ENCODE measurements at regions not wholly inside any gene's neighbourhood (a gene's known extent, or its start where the extent isn't known, plus 50 kb on each side); places are given as distances from the start of the nearest gene placed in this dataset.

- Histone ChIP-seq H3K79me2 (ENCODE audit: low read depth) (no peaks in the 10 kb centered on the region), H3K4me1 (no peaks in the 10 kb centered on the region), H4K20me1 (ENCODE audit: low read depth) (no peaks in the 10 kb centered on the region), H2AFZ (replicated peaks) (no peak overlapping the region), H3K9me3 (ENCODE audit: low read depth) (no peaks in the 10 kb centered on the region), H3K4me2 (no peak overlapping the region), H3K9ac (no peak overlapping the region), H3K27me3 (no peaks in the 10 kb centered on the region), H3F3A (ENCODE audit: low read depth) (no peaks in the 10 kb centered on the region), H3K36me3 (no peaks in the 10 kb centered on the region), H3K4me3 (no peak overlapping the region), H3K27ac (no peak overlapping the region)
- peaks cover 28% of the 10 kb centered on the region for H3K9me3 Mint-ChIP-seq
- H3K36me3 Mint-ChIP-seq: no peaks in the 10 kb centered on the region
- peaks cover under 1% of the 10 kb centered on the region for H3K4me1 Mint-ChIP-seq
- peaks cover 12% of the 10 kb centered on the region for H3K27me3 Mint-ChIP-seq (ENCODE audit: insufficient read depth, low read depth)
- TF ChIP-seq EZH2 (IDR thresholded peaks at IDR 0.05) (no peak), EZH2phosphoT487 (IDR thresholded peaks at IDR 0.05) (no peak), CTCF (IDR thresholded peaks at IDR 0.05) (no peak)
- H3K27ac Mint-ChIP-seq: no peak overlapping the region
- no peak for DNase-seq (ENCODE audit: low spot score)
- no peak overlapping the region for H3K4me3 Mint-ChIP-seq
Observed at GRCh38 chr2:223196331-223196730, 144.3 kb downstream of the KCNE4 start.

GRCh38 chr2:223197046-223197445 lies 145.1 kb downstream of the KCNE4 start:
- no peak overlapping the region for H3K9ac ChIP-seq
- Mint-ChIP-seq H3K9me3 (peaks cover 26% of the 10 kb centered on the region), H3K4me1 (no peaks in the 10 kb centered on the region), H3K27ac (no peak overlapping the region), H3K36me3 (no peaks in the 10 kb centered on the region), H3K27me3 (ENCODE audit: insufficient read depth, low read depth) (peaks cover 11% of the 10 kb centered on the region), H3K4me3 (no peak overlapping the region)
- H3K4me2 ChIP-seq: no peak overlapping the region
- H3K27me3 ChIP-seq: no peaks in the 10 kb centered on the region
- no peaks in the 10 kb centered on the region for H4K20me1 ChIP-seq (ENCODE audit: low read depth)
- H2AFZ ChIP-seq (replicated peaks): no peak overlapping the region
- TF ChIP-seq EZH2phosphoT487 (IDR thresholded peaks at IDR 0.05) (no peak), EZH2 (IDR thresholded peaks at IDR 0.05) (no peak), CTCF (IDR thresholded peaks at IDR 0.05) (no peak)
- H3F3A ChIP-seq (ENCODE audit: low read depth): no peaks in the 10 kb centered on the region
- no peak for DNase-seq (ENCODE audit: low spot score)
- H3K27ac ChIP-seq: no peak overlapping the region
- no peak overlapping the region for H3K4me3 ChIP-seq
- no peaks in the 10 kb centered on the region for H3K9me3 ChIP-seq (ENCODE audit: low read depth)
- H3K4me1 ChIP-seq: no peaks in the 10 kb centered on the region
- H3K36me3 ChIP-seq: no peaks in the 10 kb centered on the region
- no peaks in the 10 kb centered on the region for H3K79me2 ChIP-seq (ENCODE audit: low read depth)

- Histone ChIP-seq H3K4me1 (peaks cover 4% of the 10 kb centered on the region), H3K9me3 (ENCODE audit: low read depth) (no peaks in the 10 kb centered on the region), H3K79me2 (ENCODE audit: low read depth) (no peaks in the 10 kb centered on the region), H3K36me3 (no peaks in the 10 kb centered on the region), H3F3A (ENCODE audit: low read depth) (no peaks in the 10 kb centered on the region), H3K9ac (no peak overlapping the region), H2AFZ (replicated peaks) (no peak overlapping the region), H3K4me2 (no peak overlapping the region), H3K4me3 (no peak overlapping the region), H4K20me1 (ENCODE audit: low read depth) (no peaks in the 10 kb centered on the region), H3K27me3 (no peaks in the 10 kb centered on the region), H3K27ac (no peak overlapping the region)
- no peaks in the 10 kb centered on the region for H3K36me3 Mint-ChIP-seq
- peaks cover 6% of the 10 kb centered on the region for H3K9me3 Mint-ChIP-seq
- H3K4me1 Mint-ChIP-seq: no peaks in the 10 kb centered on the region
- no peak overlapping the region for H3K27ac Mint-ChIP-seq
- no peak for DNase-seq (ENCODE audit: low spot score)
- peaks cover 4% of the 10 kb centered on the region for H3K27me3 Mint-ChIP-seq (ENCODE audit: insufficient read depth, low read depth)
- H3K4me3 Mint-ChIP-seq: no peak overlapping the region
- TF ChIP-seq EZH2phosphoT487 (IDR thresholded peaks at IDR 0.05) (no peak), EZH2 (IDR thresholded peaks at IDR 0.05) (no peak), CTCF (IDR thresholded peaks at IDR 0.05) (no peak)
Observed at GRCh38 chr2:223199531-223200515, 147.8 kb downstream of the KCNE4 start.

Measured in neural progenitor cell (in vitro differentiated cells).